Heart left ventricle (tissue), 16 donors: ENCODE measurements at regions not wholly inside any gene's neighbourhood (a gene's known extent, or its start where the extent isn't known, plus 50 kb on each side); places are given as distances from the start of the nearest gene placed in this dataset.

ENCODE experiments used
- ATAC-seq, 4 donors: fragments of 200-7000 bp; cut with Tn5 transposase; one replicate each; pipeline ENCODE4 v1.9.1; 2020 to 2022; ENCODE audit warnings: moderate library complexity in 4 of 4, mild to moderate bottlenecking in 3 of 4, moderate number of reproducible peaks in 1 of 4
- DNase-seq, 5 donors: peaks; one replicate each; pipeline ENCODE4 v3.0.0-alpha.2; 2020
- H3K27ac ChIP-seq, 12 donors: fragments of 200-600 bp; sonication (generic) in 4 of 12; one replicate each; pipeline versions ENCODE4 v1.5.0 to v1.8.0; 2016 to 2022; ENCODE audit warnings: mild to moderate bottlenecking in 2 of 12
- H3K27me3 ChIP-seq, 9 donors: fragments of 200-600 bp; sonication (generic) in 2 of 9; one replicate each; pipeline versions ENCODE4 v1.5.1 to v1.8.0; 2016 to 2022; ENCODE audit warnings: mild to moderate bottlenecking in 3 of 9
- H3K36me3 ChIP-seq, 9 donors: fragments of 200-600 bp; sonication (generic) in 2 of 9; one replicate each; pipeline versions ENCODE4 v1.5.0 to v1.8.0; 2018 to 2022; ENCODE audit warnings: mild to moderate bottlenecking in 2 of 9
- H3K4me1 ChIP-seq, 12 donors: fragments of 200-600 bp; sonication (generic) in 4 of 12; one replicate each; pipeline versions ENCODE4 v1.5.0 to v1.8.0; 2016 to 2022; ENCODE audit warnings: mild to moderate bottlenecking in 3 of 12
- H3K4me3 ChIP-seq, 12 donors: fragments of 200-600 bp; sonication (generic) in 4 of 12; one replicate each; pipeline versions ENCODE4 v1.5.0 to v1.8.0; 2017 to 2022; ENCODE audit warnings: mild to moderate bottlenecking in 9 of 12, moderate library complexity in 4 of 12
- H3K9me3 ChIP-seq, 12 donors: fragments of 200-600 bp; sonication (generic) in 4 of 12; one replicate each; pipeline versions ENCODE4 v1.5.0 to v1.8.0; 2016 to 2022; ENCODE audit warnings: mild to moderate bottlenecking in 1 of 12
- CTCF ChIP-seq, 12 donors: fragments of 200-600 bp; sonication (generic) in 4 of 12; IDR thresholded peaks; one replicate each; pipeline versions ENCODE4 v1.5.0 to v1.8.0; 2018 to 2022; ENCODE audit warnings: antibody characterized with exemption in 12 of 12, mild to moderate bottlenecking in 5 of 12
- POLR2A ChIP-seq, 2 donors: fragments of 450-650 bp; IDR thresholded peaks; one replicate each; pipeline ENCODE4 v1.6.1; 2017; ENCODE audit warnings: antibody characterized with exemption in 2 of 2, mild to moderate bottlenecking in 2 of 2, moderate library complexity in 2 of 2
- WGBS, 4 donors: extraction: QIAGEN DNeasy Blood & Tissue Kit in 2 of 4; methylation state at CpG; one replicate each; pipeline versions ENCODE4 v1.1.5 to v1.1.7; 2013 to 2018; 5-methylcytosine and 5-hydroxymethylcytosine counted together
- intact Hi-C, 10 donors: fragments of 100-400 bp; cut with DNase I; formaldehyde crosslinking; loops; one replicate each; pipeline versions ENCODE4 v1.11.1 to v1.14.2; 2022
- donor health status: ischemic (EF 13 %, LVEDD 7.1; RV severe dilation, severe dysfunction).
- donor health status: healthy with polysubstance abuse.
- donor health status: DM: no; HTN: yes; CAD: no.
- donor health status: DM: no; HTN: no; CAD: no.
- donor health status: ischemic (EF 25% LVEDD 6.9; RV normal size, moderate dysfunction).
- donor health status: ischemic (EF 25% LVEDD 5.7; RV mildly dilated, moderate dysfunction).
- donor health status: healthy.
- donor health status: DM: yes; HTN: yes; CAD: no.
- donor health status: ischemic (EF 35%, LVEDD 5.7; RV mildly dilated, moderate dysfunction).
- donor health status: nonischemic (EF 11% LVEDD 7.7; RV severe dilation, severe dysfunction).
- donor health status: DM: yes; HTN: yes; CAD: no.
- donor health status: PGD.
- donor health status: ischemic (EF 29% LVEDD 5.4; RV normal size, mild dysfunction).
- donor health status: nonischemic (EF 23%, LVEDD 6.1; RV moderate dilation, normal function).

DNA sequence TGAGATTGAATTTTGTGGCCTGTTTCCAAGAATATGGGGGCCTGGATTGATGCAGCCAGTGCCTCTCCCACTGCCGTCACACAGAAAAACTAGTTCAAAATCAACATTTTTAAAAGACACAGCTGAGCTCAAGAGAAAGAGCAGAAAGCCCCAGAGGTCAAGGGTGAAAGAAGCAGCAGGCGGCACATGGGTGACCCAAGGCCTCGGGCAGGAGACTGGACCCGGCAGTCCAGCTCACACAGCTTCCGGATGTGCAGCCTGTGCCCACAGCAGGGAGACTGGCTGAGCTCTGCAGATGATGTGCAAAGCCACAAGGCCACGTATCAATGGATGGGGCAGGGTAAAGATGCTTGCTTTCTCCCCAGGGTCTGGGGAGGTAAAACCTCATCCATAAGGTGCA, 50.4 kb upstream of the RNF32 start:
- intact Hi-C loops, result no loop called here
- no peak for TF ChIP-seq POLR2A (IDR thresholded peaks at IDR 0.05)
- no peak for TF ChIP-seq CTCF (IDR thresholded peaks at IDR 0.05)
- no peak for ATAC-seq
- Histone ChIP-seq H3K4me3 (no peak overlapping the region), H3K27ac (no peak overlapping the region), H3K36me3 (no peaks in the 10 kb centered on the region), H3K4me1 (no peaks in the 10 kb centered on the region), H3K9me3 (peaks cover 0 to 55% (median 13%) of the 10 kb centered on the region in 12 donors), H3K27me3 (peaks cover 0 to 3% (median 0%) of the 10 kb centered on the region in 9 donors)
- DNase-seq, result no peak
- 77 to 85% (median 82%) methylated on average over 6 of the region's 6 CpGs for WGBS, 4 donors

DNA sequence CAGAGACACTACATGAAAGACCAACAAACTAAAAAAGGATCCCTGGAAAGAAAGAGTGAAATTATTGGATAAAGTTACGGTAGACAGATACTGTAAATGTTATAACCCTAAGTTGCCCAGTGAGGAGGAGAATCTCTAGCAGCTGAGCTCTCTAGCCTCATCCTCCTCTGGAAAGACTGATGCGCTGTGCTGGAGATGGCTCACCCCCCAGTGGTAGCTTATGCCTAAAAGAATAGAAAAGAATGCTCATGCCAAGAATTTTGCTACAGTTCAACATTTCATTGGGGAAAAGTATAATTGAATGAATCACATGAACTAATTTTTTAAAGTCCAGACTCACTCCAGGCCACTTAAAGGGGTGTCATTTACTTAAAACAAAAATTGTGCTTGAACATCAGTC, 50.8 kb upstream of the RNF32 start:
- Histone ChIP-seq H3K9me3 (peaks cover 0 to 59% (median 14%) of the 10 kb centered on the region in 12 donors), H3K36me3 (no peaks in the 10 kb centered on the region), H3K27me3 (no peaks in the 10 kb centered on the region), H3K4me1 (no peaks in the 10 kb centered on the region), H3K4me3 (no peak overlapping the region), H3K27ac (no peak overlapping the region)
- WGBS, 4 donors, result 84 to 93% (median 91%) methylated on average over 2 of the region's 2 CpGs
- TF ChIP-seq CTCF (IDR thresholded peaks at IDR 0.05), result no peak
- TF ChIP-seq POLR2A (IDR thresholded peaks at IDR 0.05), result no peak
- intact Hi-C loops, result no loop called here
- no peak for DNase-seq
- ATAC-seq, result no peak

DNA sequence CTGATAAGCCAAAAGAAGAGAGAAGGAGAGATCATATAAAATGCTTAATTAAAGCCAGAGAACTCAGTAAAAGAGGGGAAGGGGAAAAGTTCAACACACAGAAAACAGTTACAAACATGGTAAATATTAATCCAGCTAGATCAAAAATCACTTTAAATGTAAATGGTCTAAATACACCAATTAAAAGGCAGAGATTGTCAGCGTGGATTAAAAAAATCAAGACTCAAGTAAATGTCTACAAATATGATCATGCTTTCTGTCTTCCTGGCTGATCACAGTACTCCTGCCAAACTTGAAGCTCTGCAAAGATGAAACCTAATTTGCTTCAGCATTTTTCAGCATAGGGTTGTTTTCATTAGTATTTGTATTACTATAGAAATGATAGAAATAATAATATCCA, 54.6 kb upstream of the RNF32 start:
- H3K9me3 ChIP-seq, result peaks cover 0 to 34% (median 14%) of the 10 kb centered on the region in 12 donors
- H3K27me3 ChIP-seq, result no peaks in the 10 kb centered on the region
- WGBS, 4 donors, result 84 to 92% (median 87%) methylated on average over 1 of the region's 1 CpG
- no peaks in the 10 kb centered on the region for H3K4me1 ChIP-seq
- H3K36me3 ChIP-seq, result no peaks in the 10 kb centered on the region
- no peak for TF ChIP-seq CTCF (IDR thresholded peaks at IDR 0.05)
- no peak for TF ChIP-seq POLR2A (IDR thresholded peaks at IDR 0.05)
- H3K27ac ChIP-seq, result no peak overlapping the region
- ATAC-seq (no peak), DNase-seq (no peak)
- intact Hi-C loops, result no loop called here
- H3K4me3 ChIP-seq, result no peak overlapping the region

DNA sequence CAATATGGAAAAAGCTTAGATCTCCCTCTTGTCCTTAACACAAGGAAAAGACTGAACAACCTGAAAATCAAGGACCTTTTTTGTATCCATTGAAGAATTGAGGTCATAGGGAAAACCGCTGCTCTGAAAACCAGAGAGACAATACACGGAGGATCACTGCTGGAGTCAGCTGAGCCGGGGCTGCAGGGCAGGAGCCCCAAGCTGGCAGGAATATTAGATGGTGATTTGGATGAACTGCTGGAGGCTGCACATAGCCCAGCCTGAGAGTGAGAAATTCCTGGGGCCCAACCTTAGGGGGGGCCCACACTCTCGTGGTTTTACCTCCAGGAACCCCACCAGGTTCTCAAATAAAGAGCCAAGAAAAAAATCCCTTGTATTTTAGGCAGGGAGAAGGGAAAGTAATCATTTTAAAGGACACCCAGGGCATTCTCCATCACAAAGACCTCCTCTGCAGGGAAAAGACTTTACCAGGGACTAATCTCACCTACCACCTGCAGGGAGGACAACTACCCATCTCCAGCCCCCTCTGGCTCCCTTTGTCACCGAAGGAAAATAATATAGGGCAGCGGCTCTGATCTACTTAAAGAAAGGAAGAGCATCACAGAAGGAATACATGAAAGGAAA, 55.4 kb upstream of the RNF32 start:
- WGBS, 4 donors, result 24 to 29% (median 27%) methylated on average over 6 of the region's 6 CpGs
- Histone ChIP-seq H3K36me3 (no peaks in the 10 kb centered on the region), H3K4me3 (no peak overlapping the region), H3K27me3 (no peaks in the 10 kb centered on the region), H3K27ac (no peak overlapping the region), H3K9me3 (peaks cover 0 to 34% (median 14%) of the 10 kb centered on the region in 12 donors), H3K4me1 (no peaks in the 10 kb centered on the region)
- TF ChIP-seq CTCF (IDR thresholded peaks at IDR 0.05) (no peak), POLR2A (IDR thresholded peaks at IDR 0.05) (no peak)
- ATAC-seq (no peak), DNase-seq (no peak)
- intact Hi-C loops, result no loop called here
